Type B pancreatic cell (in vitro differentiated cells): ENCODE measurements at regions not wholly inside any gene's neighbourhood (a gene's known extent, or its start where the extent isn't known, plus 50 kb on each side); places are given as distances from the start of the nearest gene placed in this dataset.

ENCODE experiments used
- DNase-seq: peaks from one replicate; pipeline ENCODE4 v3.0.0; 2021; ENCODE audit warnings: mixed read lengths; ENCODE audit not compliant: unreplicated experiment; ENCODE audit errors: extremely low spot score
- H3K27ac Mint-ChIP-seq: 2 replicates; pipeline ENCODE4 v1.8.0; 2021; ENCODE audit warnings: mild to moderate bottlenecking, mixed read lengths
- H3K27me3 Mint-ChIP-seq: 2 replicates; pipeline ENCODE4 v1.8.0; 2021; ENCODE audit warnings: mixed read lengths
- H3K36me3 Mint-ChIP-seq: 2 replicates; pipeline ENCODE4 v1.8.0; 2021; ENCODE audit warnings: mixed read lengths
- H3K4me1 Mint-ChIP-seq: one replicate; pipeline ENCODE4 v1.8.0; 2021; ENCODE audit warnings: mixed read lengths; ENCODE audit not compliant: unreplicated experiment
- H3K4me3 Mint-ChIP-seq: 2 replicates; pipeline ENCODE4 v1.8.0; 2021; ENCODE audit warnings: mild to moderate bottlenecking, mixed read lengths
- H3K9me3 Mint-ChIP-seq: 2 replicates; pipeline ENCODE4 v1.8.0; 2021; ENCODE audit warnings: mixed read lengths
- CTCF ChIP-seq: fragments of 200-600 bp; sonication (generic); conservative IDR thresholded peaks from 2 replicates; pipeline ENCODE4 v1.5.0; 2021; ENCODE audit warnings: antibody characterized with exemption, mild to moderate bottlenecking

DNA sequence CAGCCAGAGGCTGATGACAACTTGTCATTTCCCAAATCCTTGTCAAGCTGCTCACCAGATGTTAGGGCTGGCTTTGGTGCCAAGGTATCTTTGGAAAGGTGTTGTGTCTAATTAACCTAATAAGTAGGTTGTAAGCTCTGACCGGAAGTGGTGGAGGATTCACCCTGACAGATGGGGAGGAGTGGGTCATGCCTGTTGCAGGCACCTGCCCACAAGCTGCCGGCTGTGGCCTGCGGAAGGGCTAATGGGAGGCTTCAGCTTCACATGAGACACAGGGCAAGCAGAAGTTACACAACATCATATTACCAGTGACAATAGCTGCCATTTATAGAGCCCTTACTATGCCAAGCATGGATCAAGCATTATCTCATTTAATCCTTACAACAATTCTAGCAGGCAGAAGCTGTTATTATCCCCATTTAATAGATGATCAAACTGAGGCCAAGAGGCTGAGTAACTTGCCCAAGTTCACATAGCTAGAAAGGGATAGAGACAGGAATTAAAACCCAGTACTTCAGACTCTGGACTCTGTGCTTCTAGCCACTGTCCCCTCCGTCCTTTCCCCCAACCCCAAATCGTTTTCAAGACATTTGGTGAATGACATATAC is 63.1 kb upstream of the DUSP5 start:
- no peak for TF ChIP-seq CTCF
- H3K9me3 Mint-ChIP-seq: no peaks in the 10 kb centered on the region
- H3K4me3 Mint-ChIP-seq: no peak overlapping the region
- DNase-seq: no peak
- no peaks in the 10 kb centered on the region for H3K27me3 Mint-ChIP-seq
- H3K27ac Mint-ChIP-seq: no peak overlapping the region
- H3K4me1 Mint-ChIP-seq: peaks cover 8% of the 10 kb centered on the region
- no peaks in the 10 kb centered on the region for H3K36me3 Mint-ChIP-seq

DNA sequence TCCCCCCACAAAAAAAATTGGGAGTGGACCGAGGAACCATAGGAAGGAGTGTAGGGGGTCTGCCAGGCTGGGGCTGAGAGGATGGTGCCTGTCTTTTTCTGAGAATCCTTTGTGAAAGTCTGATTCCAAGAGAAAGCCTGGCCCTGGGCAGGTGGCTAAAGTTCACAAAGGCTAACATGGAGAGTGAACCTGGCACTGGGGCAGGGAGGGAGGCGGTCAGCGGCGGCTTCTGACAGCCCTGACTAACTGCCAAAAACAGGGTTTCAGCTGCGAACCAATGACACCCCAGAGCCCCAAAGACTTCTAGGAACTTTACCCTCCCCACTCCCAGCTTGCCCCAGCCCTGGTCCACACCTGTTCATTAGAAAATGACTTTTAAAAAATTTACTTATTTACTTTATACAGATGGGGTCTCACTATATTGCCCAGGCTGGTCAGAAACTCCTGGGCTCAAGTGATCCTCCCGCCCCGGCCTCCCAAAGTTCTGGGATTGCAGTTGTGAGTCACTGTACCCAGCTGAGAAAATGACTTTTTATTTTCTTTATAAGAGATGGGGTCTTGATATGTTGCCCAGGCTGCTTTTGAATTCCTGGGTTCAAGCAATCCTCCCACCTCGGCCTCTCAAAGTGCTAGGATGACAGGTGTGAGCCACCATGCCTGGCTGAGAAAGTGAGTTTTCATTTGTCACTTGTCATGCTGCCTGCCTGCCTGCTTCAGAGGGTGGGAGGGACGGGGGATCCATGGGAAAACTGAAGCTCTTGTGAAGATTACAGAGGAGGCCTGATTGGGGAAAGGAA is 61.0 kb upstream of the DUSP5 start:
- peaks cover 7% of the 10 kb centered on the region for H3K4me1 Mint-ChIP-seq
- no peaks in the 10 kb centered on the region for H3K9me3 Mint-ChIP-seq
- no peak overlapping the region for H3K27ac Mint-ChIP-seq

GRCh38 chr10:110437351-110437605 is 60.4 kb upstream of the DUSP5 start:
- Mint-ChIP-seq H3K4me1 (peaks cover 12% of the 10 kb centered on the region), H3K27me3 (no peaks in the 10 kb centered on the region), H3K9me3 (no peaks in the 10 kb centered on the region), H3K36me3 (no peaks in the 10 kb centered on the region), H3K4me3 (no peak overlapping the region), H3K27ac (no peak overlapping the region)
- no peak for DNase-seq
- TF ChIP-seq CTCF: no peak

More for the DNA sequence above, 61.0 kb upstream of the DUSP5 start:
- no peaks in the 10 kb centered on the region for H3K27me3 Mint-ChIP-seq
- H3K36me3 Mint-ChIP-seq: no peaks in the 10 kb centered on the region
- DNase-seq: no peak
- H3K4me3 Mint-ChIP-seq: no peak overlapping the region
- no peak for TF ChIP-seq CTCF

- no peak for DNase-seq
- H3K36me3 Mint-ChIP-seq: no peaks in the 10 kb centered on the region
- H3K9me3 Mint-ChIP-seq: no peaks in the 10 kb centered on the region
- H3K27me3 Mint-ChIP-seq: no peaks in the 10 kb centered on the region
- no peak overlapping the region for H3K4me3 Mint-ChIP-seq
- TF ChIP-seq CTCF: no peak
- H3K4me1 Mint-ChIP-seq: peaks cover 12% of the 10 kb centered on the region
- H3K27ac Mint-ChIP-seq: no peak overlapping the region
Measured at GRCh38 chr10:110437761-110438341, 59.9 kb upstream of the DUSP5 start.

GRCh38 chr10:110442746-110443145 is 55.0 kb upstream of the DUSP5 start:
- Mint-ChIP-seq H3K4me3 (no peak overlapping the region), H3K36me3 (no peaks in the 10 kb centered on the region), H3K9me3 (no peaks in the 10 kb centered on the region), H3K27me3 (no peaks in the 10 kb centered on the region), H3K4me1 (peaks cover 11% of the 10 kb centered on the region), H3K27ac (no peak overlapping the region)
- no peak for DNase-seq
- TF ChIP-seq CTCF: no peak
